GM10266 (cell line): ENCODE measurements at regions not wholly inside any gene's neighbourhood (a gene's known extent, or its start where the extent isn't known, plus 50 kb on each side); places are given as distances from the start of the nearest gene placed in this dataset.

ENCODE experiments used
- DNase-seq: peaks from one replicate; pipeline ENCODE4 v3.0.0; 2012; ENCODE audit errors: extremely low spot score
- CTCF ChIP-seq: IDR thresholded peaks from 2 replicates; pipeline ENCODE4 v1.5.1; 2012; ENCODE audit warnings: mild to moderate bottlenecking, low read depth; ENCODE audit not compliant: control insufficient read depth, insufficient read depth; ENCODE audit errors: missing control alignments

- TF ChIP-seq CTCF, result no peak
- DNase-seq, result no peak
These were observed 784.0 kb downstream of the SUGCT start for GRCh38 chr7:40918701-40919271.

- TF ChIP-seq CTCF, result no peak
- DNase-seq, result no peak
These were observed 782.0 kb downstream of the SUGCT start for GRCh38 chr7:40916813-40917212.

GRCh38 chr7:40915071-40915470 lies 780.3 kb downstream of the SUGCT start:
- DNase-seq, result no peak

More at GRCh38 chr7:40915071-40915470, 780.3 kb downstream of the SUGCT start:
- no peak for TF ChIP-seq CTCF
